HG03575 (cell line): ENCODE measurements at regions not wholly inside any gene's neighbourhood (a gene's known extent, or its start where the extent isn't known, plus 50 kb on each side); places are given as distances from the start of the nearest gene placed in this dataset.
A peak's percentile ranks its signal among the peaks of the same experiment; 100 is the strongest.

Experiments used
- ATAC-seq: cut with Tn5 transposase; IDR thresholded peaks from one replicate; pipeline ENCODE4 v1.9.1; 2021; ENCODE audit not compliant: unreplicated experiment, insufficient number of reproducible peaks, low FRiP score; ENCODE audit errors: extremely low read depth

DNA sequence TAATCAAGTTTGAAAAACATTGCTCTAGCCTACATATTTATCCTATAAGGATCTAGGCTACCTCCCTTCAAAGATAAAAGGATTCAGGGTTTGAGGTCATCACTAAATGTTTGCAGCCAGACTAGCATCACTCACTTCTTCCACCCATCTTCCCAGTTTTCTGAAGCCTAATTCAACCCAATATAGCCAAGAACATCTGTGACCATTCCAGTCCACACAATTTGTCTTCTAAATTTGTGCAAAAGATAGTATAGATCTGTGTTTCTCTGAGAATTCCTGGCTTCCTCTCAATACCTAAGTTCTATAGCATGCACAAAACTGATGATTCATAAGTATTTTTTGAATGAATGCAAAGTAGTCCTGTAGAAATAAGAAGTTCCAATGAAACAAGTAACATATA, 103.0 kb upstream of the CDK1 start:
- ATAC-seq: no peak

DNA sequence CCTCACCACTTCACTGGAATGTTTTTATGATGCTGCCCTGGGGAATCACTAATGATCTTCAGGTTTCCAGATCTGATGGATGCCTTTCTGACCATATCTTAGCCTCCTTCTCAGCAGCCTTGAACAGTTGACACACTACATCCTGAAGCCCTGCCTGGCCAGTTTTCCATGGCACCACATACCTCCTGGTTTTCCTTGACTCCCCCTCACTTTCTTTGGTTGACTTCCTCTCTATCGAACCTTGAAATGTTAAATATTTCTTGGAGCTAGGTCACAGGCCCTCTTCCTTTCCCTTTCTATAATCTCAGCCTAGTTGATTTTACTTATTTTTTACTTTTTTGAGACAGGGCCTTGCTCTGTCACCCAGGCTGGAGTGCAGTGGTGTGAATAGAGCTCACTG, 108.8 kb upstream of the CDK1 start:
- no peak for ATAC-seq

DNA sequence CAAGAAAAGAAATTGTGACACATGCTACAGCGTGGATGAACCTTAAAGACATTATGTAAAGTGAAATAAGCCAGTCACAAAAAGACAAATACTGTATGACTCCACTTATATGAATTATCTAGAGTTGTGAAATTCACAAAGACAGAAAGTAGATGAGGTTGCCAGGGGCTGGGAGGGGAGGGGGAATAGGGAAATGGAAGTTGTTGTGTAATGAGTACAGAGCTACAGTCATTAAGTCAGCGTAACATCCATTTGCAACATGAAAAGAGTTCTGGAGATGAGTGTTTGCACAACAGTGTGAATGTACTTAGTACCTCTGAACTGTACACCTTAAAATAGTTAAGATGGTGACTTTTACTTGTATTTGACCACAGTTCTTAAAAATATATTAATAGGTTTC, 112.1 kb upstream of the CDK1 start:
- ATAC-seq: no peak

DNA sequence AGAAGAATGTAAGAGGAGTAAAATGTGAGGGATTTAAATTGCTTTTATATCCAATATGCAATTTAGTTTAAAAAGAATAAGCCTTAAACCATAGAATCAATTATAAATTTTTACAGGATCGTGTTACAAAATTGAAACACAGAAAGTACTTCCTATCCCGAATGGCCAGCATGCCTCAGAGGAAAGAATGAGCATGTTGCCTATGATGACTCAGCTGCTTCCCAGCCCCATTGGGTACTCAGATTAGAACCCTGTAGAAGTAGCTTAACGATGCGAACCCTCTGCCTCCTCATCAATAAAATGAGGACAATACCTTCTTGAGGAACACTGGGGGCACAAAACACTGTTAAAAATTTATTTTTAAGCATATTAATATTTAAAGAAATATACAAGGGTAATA, 113.4 kb upstream of the CDK1 start:
- ATAC-seq: no peak

DNA sequence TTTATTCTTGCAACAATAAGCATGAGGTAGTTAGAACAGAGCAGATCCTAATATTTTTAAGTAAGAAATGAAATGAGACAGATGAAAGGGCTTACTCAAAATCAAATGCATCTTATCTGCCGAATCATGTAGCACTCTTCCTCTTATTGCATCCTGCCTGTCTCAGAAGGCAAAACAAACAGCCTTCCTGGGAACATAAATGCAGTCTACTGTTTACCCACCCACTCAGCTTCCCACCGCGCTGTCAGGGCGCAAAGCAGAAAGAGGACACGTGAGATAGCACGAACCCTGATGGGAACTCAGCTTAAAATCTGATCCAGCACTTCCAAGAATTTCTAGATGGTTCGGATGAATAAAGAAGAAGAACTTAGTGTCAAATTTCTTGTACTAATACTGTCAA, 114.4 kb upstream of the CDK1 start:
- ATAC-seq: no peak

DNA sequence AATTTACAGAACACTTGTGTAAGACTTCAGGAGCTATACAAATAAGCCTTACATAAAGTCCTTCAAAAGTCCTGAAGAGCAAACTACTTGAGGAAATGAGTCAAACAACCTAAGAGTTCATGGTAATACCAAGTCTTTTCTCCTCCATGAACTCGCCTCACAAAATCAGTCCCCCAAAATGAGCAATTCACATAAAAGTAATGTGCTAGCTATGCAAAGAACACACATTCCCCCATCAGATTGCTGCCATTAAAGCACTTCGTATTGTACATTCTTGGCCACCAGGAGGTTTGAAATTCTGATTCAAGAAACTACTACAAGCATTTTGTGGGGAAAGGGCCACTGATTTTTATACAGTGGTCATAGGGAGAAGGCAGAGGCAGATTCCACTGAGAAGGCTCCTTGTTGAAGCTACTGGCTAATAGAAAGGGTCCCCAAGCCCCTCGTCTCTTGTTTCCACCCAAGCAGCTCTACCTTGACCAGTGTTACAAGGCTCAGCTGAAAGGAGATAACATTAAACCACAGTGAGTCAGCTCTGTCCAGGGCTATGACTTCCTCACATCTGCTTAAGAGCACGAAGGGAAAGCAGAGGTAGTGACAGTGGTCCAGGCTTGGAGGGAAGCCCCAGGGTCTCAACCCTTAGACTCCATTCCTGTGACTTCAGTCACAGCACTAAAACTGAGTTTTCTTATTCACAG, 115.2 kb upstream of the CDK1 start:
- ATAC-seq: no peak

DNA sequence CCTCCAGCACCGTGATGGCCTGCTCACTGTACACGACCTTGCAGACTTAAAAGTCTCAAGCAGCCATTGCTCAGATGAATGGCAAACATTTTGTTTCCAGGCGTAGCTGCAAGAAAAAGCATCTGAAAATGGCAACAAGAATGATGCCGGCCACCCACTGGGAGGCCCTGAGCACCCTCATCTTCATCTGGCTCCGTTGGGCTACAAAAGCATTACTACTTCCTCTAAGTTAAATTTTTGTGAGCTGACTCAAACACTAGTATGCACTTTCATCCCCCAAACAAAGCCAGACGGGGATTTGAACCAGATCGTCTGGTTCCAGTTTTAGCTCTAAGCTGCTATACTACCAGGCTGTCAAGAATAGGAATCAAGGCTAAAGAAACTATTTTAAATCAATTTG, 116.6 kb upstream of the CDK1 start:
- ATAC-seq: no peak

DNA sequence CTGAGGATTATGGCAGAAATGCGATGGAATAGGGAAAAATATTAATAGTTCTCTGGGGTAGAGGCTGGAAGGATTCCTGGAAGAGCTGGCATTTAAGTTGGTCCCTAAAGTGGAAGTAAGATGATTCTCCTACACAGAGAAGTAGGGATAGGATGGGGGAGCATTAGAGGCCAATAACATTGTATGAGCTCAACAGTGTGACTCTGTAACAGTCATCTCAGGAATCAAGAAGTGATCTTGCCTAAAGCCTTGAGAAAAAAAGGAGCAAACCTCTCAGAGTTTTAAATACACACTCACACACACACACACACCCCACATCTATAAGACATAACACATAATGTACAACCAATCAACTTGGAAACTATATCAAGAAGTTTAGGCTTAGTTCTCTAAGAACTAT, 117.7 kb upstream of the CDK1 start:
- no peak for ATAC-seq

DNA sequence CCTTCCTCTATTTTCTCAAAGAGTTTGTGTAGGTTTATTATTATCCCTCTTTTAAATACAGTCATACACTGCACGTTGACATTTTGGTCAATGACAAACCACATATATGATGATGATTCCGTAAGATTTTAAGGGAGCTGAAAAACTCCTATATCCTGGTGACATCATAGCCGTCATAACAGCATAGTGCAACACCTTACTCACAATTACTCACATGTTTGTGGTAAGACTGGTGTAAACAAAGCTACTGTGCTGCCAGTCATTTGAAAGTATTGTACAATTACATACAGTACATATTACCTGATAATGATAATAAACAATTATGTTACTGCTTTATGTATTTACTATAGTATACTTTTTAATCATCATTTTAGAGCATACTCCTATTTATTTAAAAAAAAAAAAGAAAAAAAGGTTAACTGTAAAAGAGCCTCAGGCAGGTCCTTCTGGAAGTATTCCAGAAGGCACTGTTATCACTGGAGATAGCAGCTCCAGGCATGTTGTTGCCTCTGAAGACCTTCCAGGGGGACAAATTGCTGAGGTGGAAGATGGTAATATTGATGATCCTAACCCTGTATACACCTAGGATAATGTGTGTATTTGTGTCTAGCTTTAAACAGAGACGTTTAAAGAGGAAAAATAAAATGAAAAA, 123.3 kb upstream of the CDK1 start:
- ATAC-seq: no peak

DNA sequence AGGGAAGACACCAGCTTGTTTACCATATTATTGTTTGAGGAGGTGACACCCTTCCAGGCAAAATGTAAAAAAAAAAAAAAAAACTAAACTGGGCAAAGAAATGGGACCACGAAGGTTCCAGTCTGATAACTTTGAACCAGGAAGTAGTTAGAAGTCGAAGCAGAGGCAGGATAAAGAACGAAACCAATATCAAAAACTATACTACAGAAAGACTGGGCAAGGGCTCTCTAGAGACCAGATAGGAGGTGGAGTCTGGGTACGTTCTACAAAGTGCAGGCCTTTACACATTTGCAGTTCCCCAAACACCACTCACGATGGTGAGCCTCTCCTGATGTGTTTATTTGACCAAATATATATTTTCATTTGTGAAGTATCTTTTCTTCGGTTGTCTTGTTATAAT, 125.7 kb upstream of the CDK1 start:
- ATAC-seq: peak; percentile 92

DNA sequence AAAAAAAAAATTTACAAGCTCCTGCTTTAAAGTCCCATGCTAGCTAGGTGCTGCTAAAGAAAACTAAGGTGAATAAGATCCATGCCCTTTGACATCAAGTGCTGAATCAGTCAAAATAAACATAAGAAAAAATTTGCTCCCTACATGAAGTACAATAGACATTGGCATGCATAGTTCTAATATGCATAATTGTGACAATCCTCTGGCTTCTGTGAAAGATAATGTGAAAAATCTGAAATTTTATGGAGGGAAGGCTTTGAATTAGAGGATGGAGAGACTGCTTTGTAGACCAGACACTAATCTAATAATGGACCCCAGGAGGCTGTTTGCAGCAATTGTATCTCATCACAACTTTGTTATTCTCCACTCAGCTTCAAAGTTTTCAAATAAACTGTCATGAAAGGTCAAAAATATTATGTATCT, 127.9 kb upstream of the CDK1 start:
- ATAC-seq: no peak

DNA sequence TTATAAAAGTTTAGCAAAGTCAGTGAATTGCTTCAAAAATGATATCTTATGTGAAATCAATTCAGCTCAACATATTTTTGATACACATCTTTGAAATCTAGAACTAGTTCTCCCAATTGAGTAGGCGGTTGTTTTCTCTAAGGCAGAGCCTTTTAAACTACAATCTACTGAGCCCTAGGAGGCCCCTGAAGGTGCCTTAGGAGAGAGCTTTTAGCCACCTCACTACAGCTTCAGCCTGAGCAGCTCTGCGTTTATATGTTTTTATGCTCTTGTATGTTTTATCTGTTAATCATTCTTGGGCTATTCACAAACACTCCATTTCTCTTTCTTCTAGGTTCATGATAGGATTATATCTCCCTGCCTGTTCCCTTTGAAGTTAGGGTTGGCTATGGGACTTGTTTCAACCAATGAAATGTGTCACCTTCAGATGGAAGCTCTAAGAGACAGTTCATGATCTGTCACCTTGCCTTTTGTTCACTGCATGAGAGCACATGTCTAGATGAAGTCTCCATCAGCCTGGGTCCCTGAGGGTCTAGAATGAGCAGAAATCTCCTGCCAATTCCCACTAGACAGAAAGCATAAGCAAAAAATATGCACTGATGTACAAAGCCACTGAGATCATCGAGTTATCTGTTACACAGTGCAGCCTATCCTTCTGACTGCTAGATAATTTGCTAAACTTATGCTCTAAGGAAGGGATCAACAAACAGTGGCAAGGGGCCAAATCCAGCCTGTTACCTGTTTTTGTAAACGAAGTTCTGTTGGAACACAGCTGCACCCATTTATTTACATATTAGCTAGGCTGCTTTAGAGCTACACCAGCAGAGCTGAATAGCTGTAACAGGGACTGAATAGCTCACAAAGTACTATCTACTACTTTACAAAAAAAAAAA, 128.5 kb upstream of the CDK1 start:
- no peak for ATAC-seq

DNA sequence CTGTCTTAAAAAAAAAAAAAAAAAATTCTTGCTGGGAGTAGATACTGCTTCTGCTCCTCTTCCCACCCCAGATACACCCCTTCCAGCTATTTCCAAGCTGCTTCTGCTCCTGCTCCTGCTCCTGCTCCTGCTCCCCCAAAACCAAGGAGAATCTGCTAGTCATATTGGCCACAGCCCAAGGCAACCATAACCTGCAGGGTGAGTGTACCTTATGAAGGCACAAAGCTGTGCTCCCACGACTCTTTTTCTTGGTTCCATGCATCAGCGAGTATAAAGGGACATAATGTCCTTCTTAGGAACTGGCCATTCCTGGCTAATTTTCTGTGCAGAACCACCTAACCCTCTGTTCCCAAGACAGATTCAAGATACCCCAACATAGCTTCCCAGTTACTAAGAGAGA, 129.5 kb upstream of the CDK1 start:
- ATAC-seq: no peak

DNA sequence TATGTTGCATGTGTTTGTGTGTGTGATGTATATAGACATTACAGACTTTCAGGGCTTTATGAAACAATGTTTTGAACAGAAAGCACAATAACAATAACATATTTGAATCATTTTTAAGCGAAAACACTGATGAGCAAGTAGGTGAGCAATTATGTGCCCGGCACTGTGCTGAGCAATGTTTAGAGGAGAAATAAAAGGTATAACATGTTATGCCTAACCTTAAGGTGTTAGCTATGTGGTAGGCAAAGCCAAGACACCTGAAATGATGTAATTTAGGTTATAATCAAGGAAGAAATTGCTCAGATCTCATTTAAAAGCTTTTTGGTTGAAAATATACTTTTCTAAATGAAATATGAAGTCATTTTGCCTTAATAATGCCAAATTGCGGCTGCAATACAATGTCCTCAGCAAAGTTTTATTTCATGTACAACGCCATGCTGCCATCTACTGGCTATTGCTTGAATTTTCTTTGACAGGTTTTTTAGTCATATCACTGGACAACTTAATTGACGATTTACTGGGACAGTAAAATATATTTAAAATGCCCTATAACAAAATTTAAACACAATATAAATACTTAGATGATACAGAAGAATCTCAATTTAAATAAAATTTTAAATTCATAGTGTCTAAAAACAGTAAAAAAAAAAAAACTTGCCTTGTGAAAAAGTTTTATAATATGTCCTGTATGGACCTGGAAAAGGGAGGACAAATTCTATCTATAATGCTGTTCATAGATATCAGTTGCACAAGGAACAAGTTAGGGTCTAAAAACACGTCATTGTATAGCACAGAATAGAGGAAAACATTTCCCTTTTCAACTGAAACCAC, 131.1 kb upstream of the CDK1 start:
- ATAC-seq: no peak

DNA sequence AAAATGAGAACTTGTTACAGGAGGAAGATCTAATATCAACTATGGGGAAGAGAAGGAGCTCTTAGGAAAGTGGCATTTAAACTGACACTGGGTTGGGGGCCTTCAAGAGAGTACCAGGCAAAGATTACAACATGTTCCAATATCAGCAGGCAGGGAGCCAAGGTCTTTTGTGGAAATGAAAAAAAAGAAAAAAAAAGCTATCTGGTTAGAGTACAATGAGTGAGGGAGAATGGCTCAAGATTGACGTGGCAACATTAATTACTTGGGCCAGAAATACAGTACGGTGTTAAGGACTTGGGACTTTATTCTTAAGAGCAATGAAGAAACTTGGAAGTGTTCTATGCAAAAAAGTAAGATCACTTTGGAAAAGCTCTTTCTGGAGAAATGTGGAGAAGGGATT, 132.3 kb upstream of the CDK1 start:
- ATAC-seq: no peak

DNA sequence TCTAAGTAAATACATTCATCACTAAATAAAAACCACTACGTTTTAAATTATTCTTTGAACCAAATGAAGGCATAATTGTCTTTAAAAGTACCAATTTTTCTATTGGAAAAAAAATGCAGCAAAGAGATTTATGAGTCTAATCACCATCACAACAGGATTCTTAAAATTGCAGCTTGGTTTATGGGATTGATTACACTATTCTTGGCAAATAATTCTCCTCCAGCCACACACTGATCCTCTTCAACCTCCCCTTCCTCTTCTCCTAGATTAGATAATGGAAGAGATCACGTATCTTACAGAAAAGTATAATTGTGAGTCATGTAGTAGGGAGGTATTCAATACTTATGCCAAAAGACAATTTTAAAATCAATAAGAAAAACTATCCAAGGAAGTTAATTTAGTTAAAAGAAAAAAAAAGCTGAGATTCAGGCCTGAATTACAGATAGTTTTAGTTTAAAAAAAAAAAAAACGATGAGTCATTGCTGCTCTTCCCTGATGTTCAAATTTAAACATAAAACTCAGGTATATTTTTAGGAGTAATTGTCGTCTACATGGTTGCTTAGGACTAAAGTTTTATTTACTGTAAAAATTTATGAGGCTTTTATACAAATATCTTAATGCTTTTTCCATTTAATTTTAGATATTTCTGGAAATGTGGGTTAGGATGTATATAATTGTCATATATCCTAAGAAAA, 133.7 kb upstream of the CDK1 start:
- no peak for ATAC-seq

DNA sequence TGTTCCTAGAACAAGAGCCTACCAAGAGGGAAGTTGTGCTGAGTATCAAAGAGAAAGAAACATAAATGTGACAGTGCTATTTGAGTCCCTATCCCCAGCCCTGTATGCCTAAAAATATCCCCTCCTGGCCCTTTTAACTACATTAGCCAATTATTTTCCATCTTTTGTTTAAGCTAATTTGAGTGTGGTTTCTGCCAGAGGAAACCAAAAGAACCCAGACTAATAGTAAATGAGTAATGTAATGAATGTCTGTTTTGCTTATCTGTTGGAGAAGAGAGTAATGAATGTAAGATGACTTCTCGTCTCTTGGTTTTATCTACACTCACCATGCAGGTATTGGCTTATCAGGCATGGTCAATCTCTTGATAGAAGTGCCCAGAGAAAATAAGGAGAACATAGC, 134.4 kb upstream of the CDK1 start:
- ATAC-seq: no peak

DNA sequence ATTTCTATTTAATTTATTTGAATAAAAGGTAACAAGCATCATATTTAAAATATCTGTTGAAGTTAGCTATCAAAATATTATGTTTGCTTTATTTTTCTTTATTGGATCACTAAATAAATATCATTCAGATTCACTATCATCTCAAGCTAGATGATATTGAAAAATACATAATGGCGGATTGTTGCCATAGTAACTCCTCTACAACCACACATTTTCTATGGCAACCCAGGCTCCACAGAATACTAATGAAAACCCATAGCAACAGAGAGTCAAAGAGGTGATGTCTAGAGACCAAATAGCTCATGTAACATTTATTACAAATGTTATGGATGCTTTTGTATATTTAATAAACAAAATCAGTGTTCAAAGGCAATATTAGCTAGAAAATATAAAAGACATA, 148.9 kb upstream of the CDK1 start:
- no peak for ATAC-seq
